HT1080 (cell line): ENCODE measurements at regions not wholly inside any gene's neighbourhood (a gene's known extent, or its start where the extent isn't known, plus 50 kb on each side); places are given as distances from the start of the nearest gene placed in this dataset.
A peak's percentile ranks its signal among the peaks of the same experiment; 100 is the strongest.
"Not testable (repeated sequence)": the region's sequence is repeated elsewhere in the genome, so short reads cannot be mapped to it uniquely, and the experiment has no call there.

Experiments used
- DNase-seq: peaks from one replicate; pipeline ENCODE4 v3.0.0-alpha.2; 2015; ENCODE audit warnings: low read depth

DNA sequence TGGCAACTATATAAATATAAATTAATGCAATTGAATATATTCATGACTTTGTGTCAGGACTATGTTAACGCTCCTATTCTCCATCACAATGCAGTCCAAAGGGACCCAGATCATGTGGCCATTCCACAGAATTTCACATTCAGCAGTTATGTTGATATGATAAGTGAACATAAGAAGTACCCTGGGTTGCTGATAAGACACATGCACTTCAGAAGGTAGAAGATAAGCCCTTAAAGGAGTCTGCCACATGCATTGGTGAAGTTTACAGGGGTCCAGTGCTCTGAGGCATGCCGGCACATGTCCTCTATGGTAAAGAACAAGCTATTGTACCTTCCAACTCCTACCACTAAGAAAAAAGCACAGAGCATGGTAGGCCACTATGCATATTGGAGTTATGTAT is 76.4 kb downstream of the PHAX start:
- no peak for DNase-seq

GRCh38 chr5:126680191-126680817 is 79.6 kb downstream of the PHAX start:
- DNase-seq, result peak; percentile 47

GRCh38 chr5:126681314-126681713 is 80.6 kb downstream of the PHAX start:
- DNase-seq, result not testable (repeated sequence)

GRCh38 chr5:126681970-126682369 is 81.2 kb downstream of the PHAX start:
- no peak for DNase-seq

DNA sequence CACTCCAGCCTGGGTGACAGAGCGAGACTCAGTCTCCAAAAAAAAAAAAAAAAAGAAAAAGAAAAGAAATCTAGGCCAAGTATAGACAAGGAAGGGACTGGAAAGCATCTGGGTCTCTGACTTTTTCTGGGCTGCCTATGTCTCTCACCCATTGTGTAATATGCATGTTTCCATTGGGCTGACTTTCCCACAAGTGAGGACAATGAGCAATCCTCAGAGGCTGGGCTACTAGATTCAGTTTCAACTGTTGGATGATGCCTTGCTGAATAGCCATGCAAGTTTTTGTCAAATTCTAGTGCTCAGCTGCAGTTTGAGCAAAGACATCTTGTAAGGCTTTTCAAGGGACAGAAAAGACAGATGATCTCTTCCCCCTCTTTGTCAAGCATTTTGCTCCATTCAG is 82.1 kb downstream of the PHAX start:
- no peak for DNase-seq

GRCh38 chr5:126683912-126684311 is 83.2 kb downstream of the PHAX start:
- no peak for DNase-seq

- DNase-seq, result not testable (repeated sequence)
Observed at GRCh38 chr5:126684656-126685442, 84.1 kb downstream of the PHAX start.

DNA sequence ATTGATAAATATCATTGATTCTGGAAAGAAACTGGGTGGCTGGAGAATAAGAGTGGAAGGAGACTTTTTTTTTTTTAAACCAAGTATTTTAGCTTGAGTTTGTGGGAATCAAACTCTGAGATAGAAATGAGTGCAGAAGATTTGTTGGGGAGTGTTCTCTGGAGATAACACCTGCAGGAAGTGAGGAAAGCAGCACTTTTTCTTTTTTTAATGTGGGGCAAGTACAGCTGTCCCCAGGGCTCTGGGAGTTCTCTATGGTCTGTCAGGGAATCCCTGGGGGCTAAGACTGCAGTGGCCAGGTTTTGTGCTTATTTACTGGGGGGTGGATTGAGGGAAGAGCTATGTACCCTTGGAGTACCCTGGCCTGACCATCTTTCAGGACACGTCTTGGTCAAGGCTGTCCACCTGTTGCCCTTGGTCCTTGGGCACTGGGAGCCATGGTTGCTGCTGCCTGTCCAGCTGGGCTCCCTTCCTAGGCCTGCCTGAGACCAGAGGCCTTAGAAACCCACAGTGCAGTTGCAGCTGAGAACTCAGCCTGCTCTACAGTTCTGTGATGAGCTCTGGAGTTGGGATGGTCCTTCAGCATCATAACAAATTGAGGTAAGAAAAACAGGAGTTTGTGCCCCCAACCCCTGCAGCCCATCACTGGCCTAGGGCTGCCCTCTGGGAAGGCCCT is 85.8 kb downstream of the PHAX start:
- DNase-seq, result no peak

DNA sequence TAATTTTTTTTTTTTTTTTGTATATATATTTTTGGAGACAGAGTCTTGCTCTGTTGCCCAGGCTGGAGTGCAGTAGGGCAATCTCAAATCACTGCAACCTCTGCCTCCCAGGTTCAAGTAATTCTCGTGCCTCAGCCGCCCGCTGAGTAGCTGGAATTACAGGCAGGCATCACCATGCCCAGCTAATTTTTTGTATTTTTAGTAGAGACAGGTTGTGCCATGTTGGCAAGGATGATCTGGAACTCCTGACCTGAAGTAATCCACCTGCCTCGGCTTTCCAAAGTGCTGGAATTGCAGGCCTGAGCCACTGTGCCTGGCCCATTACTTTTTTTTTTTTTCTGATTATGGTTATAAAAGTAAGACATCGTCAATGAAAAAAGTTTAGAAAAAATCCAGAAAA is 84.0 kb upstream of the LMNB1 start:
- no peak for DNase-seq

DNA sequence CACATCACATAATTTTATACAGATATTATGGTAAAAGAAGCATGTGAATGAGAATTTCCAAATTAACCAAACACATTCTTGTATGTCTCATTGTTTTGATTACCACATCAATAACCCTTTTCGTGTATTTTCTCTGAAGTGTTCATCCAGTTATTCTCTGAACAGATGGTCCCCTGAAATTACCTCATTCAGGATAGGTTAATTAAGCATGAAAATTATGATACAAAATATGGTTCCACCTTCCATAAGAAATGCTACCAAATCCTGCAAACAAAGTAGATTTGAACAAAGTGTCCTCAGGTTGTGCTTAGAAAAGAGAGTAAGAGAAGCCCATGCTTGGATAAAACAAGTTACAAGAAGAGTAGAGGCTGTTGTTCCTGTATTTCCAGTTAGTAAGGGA is 83.1 kb upstream of the LMNB1 start:
- no peak for DNase-seq

- DNase-seq, result no peak
Observed at GRCh38 chr5:126694403-126694802, 82.5 kb upstream of the LMNB1 start.

DNA sequence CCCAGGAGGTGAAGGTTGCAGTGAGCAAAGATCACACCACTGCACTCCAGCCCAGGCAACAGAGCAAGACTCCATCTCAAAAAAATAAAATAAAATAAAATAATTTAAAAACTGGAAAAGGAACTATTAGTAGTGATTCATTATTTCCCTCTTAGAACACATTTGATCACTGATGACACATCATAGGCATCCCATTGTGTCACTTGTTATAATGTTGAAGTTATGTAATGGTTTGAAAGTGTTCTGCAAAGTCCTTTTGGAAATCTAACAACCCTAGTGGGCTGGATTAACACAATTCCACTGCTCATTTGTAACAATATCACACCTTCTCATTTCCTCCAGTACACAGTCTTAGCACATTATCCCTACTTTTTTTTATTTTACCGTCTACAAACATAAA is 81.8 kb upstream of the LMNB1 start:
- DNase-seq, result no peak

DNA sequence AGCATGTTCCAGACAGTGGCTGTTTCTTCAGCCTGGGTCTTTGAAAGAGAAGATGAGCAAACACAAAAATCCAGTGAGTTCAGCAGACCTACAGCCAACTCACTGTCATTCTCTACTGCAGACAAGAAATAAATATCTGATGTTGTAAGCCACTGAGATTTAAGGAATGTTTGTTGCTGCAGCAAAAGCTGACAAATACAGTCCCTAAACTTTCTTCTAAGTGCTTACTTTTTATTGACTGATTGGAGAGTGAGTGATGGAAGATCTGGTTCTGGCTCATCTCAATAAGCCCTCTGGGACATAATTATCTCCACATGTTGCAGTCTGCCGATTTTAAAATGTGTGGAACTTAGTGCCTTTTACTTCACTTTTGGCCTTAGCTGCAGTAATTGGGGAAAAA is 69.9 kb upstream of the LMNB1 start:
- DNase-seq, result no peak

DNA sequence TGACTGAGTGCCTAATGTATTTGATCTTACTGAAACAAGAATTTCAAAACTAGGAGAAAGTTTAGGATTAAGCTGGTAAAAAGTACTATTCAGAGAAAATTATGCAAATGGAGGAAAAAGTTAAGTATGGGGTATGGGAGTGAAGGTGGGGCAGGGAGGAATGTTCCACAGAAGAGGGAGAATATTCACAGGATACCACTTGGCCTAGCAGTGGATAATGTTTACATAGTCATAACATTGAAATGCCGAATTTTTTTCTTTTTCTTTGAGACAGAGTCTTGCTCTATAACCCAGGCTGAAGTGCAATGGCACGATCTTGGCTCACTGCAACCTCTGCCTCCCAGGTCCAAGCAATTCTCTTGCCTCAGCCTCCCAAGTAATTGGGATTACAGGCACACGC is 61.2 kb upstream of the LMNB1 start:
- no peak for DNase-seq

- DNase-seq, result no peak
Observed at GRCh38 chr5:126716861-126717260, 60.1 kb upstream of the LMNB1 start.

GRCh38 chr5:126718236-126718868 is 58.6 kb upstream of the LMNB1 start:
- DNase-seq, result no peak

DNA sequence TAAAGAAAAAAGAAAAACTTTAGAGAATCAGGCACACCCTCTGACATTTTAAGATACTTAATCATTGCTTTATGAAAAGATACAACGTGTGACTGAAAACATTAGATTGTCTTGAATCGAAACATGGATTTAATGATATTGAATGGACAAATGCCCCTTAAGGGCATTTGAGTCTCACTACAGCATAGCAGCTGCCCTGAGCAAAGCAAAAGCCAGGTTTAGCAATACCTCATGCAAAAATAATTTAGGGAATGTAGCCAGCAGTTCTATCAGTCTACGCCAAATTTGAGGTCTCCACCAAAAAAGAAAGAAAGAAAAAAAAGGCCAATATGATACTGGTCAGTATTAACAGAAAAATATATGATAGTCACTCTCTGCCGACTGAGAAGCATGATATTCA is 56.6 kb upstream of the LMNB1 start:
- no peak for DNase-seq

GRCh38 chr5:126723643-126724042 is 53.3 kb upstream of the LMNB1 start:
- DNase-seq, result no peak
